ENCODE measurements at regions not wholly inside any gene's neighbourhood (a gene's known extent, or its start where the extent isn't known, plus 50 kb on each side); places are given as distances from the start of the nearest gene placed in this dataset.
"Not testable (repeated sequence)": the region's sequence is repeated elsewhere in the genome, so short reads cannot be mapped to it uniquely, and the experiment has no call there.

DNA sequence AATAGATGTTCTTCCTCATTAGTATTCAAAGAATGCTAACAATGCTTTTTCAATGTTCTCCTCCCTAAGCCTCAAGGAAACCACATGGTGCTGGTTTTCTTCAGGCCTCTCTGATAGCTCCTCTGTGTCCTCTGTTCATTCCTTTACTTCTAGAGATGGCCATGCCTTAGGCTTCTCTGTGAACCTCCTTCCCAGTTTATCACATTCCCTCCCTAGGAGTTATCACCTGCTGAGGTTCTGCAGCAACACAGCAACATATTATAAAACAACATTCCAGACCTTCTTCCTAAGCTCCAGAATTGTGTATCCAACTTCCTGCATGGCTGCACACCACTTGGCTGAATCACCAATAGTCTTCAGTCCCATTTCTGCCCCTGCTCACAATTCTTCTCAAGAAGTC, 325.5 kb downstream of the IRS1 start:
- DNase-seq (ENCODE audit: low spot score), result no peak

DNA sequence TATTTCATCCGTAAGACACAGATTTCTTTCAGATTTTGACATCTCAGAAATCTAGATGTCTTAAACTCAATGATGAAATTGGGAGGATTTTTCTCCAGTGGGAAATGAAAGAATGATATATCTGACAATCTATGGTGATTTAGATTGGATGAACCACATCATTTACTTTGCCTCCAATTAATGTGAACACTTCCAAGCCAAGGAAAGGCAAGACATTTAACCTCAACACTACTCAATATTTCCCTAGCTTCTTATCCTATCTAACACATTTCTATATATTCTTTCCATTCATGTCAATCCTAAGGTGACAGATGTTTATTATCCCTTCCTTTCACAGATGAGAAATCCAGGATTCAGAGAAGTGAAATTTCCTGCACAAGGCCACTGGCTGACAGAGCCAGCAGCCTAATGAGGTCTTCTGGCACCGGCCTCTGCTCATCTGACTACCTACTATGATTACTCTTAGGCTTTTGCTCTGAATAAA, 327.6 kb downstream of the IRS1 start:
- DNase-seq (ENCODE audit: low spot score), result no peak

DNA sequence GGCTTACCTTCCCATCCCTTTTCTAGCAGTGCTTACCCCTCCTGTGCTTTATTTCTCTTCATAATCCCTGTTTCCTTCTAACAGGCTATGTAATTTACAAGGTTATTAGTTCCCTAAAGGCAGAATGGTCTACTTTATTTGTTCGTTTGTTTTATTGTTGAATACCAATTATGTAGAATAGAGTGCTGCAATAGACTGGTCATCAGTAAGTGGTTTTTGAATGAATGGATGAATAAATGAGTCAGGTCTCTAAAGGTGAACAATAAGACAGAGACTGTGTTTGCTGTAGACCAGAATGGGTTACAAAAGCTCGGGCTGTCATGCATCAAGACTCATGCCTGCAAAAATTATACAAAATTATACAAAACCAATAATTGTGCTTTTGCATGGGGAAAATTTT, 332.0 kb downstream of the IRS1 start:
- DNase-seq (ENCODE audit: low spot score), result no peak

DNA sequence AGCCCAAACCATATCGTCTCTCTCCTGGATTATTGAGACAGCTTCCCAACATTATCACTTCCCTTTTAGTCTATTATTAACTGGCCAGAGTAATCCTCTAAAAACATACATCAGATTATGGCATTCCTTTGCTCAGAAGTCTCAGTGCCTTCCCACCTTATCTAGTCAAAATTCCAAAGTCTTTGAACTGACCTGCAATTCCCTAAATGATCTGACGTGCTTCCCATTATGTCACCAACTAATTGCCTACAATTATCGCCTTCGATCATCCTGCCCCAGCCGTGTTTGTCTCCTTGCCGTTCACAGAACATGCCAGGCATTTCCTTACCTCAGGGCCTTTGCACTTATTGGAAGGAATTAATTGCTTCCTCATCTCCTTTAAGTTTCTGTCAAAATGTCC, 332.4 kb downstream of the IRS1 start:
- DNase-seq (ENCODE audit: low spot score), result no peak

DNA sequence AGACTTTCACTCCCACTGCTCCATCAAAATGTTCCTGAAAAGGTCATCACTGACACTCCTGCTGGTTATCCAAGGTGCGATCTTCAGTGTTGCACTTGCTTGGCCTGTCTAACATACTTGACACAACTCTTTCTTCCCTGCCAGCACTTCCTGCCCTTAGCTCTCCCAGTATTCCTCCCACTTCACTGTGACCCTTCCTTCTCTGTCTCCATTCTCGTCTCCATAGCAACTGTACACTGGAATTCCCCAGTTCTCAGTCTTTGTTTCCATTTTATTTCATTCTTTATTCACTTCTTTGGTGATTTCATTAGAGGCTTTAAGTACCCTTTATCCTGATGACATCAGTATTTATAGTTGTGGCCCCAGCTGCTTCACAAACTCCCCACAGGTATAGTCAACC, 333.0 kb downstream of the IRS1 start:
- no peak for DNase-seq (ENCODE audit: low spot score)

DNA sequence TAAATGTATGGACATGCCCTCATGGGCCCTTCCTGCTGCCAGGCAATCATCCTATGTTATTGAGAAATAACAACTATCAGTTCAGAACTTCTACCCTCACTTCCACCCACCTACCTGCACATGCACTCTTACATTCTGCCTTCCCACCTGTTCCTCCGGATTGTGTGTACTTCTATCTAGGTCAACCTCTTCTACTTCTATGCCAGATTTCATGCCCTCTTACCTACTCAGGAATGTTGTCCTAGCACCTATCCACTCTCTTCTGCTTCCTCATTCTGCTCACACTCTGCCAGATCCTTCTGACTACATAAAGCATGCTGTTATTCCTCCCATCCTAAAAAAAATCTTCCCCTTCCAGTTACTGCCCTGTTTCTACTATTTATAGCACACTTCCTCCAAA, 333.5 kb downstream of the IRS1 start:
- no peak for DNase-seq (ENCODE audit: low spot score)

DNA sequence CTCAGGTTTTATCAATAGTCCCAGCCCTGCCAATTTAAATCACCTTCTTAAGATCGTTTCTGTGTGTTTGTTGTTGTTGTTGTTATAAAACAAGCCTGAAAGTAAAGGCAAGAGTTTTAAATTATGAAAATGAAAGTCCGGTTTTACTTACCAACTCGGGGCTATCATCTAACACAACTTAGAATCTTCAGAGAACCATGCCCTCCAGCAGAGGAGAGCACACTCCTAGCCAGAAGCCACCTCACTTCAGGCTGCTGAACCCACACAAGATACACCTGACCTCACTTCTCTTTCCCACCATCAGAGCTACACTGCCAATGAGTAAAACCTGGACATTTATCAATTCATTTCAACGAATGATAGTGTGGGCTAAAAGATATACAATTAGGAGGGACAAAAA, 335.2 kb downstream of the IRS1 start:
- DNase-seq (ENCODE audit: low spot score), result no peak

DNA sequence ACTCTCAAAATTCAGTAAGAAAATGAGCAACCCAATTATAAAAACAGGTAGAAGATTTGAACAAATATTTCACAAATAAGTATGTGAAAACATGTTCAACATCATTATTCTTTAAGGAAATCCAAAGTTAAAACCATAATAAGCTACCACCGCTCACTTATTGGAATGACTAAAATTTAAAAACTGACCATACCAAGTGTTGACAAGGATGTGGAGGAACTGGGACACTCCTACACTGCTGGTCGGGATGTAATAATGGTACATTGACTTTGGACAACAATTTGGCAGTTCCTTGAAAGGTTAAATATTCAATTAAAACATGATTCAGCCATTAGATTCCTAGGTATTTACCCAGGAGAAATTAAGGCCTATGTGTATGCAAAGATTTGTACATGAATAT, 336.5 kb downstream of the IRS1 start:
- DNase-seq (ENCODE audit: low spot score), result no peak

DNA sequence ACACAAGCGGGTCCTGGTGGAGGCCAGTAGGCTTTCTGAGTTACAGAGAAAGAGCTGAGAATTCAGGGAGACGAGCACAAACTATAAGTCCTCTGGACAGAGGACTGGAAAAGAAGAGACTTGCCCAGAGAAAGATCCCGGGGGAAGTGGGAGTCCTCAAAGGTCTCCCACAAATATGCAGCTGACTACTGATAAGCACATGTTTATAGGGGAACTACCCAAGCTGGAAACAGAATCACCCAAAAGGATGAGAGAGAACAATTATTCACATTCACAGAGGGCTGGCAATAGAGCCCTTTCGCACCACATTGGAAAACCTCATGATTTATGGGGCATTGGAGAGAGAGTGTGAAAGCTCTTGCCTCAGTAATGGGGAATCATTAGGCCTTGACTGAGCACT, 337.6 kb downstream of the IRS1 start:
- no peak for DNase-seq (ENCODE audit: low spot score)

DNA sequence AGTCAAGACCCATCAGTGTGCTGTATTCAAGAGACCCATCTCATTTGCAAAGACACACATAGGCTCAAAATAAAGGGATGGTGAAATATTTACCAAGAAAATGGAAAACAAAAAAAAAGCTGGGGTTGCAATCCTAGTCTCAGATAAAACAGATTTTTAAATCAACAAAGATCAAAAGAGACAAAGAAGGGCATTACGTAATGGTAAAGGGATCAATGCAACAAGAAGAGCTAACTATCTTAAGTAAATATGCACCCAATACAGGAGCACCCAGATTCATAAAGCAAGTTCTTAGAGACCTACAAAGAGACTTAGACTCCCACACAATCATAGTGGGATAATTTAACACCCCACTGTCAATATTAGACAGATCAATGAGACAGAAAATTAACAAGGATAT, 343.5 kb downstream of the IRS1 start:
- not testable (repeated sequence) for DNase-seq (ENCODE audit: low spot score)

DNA sequence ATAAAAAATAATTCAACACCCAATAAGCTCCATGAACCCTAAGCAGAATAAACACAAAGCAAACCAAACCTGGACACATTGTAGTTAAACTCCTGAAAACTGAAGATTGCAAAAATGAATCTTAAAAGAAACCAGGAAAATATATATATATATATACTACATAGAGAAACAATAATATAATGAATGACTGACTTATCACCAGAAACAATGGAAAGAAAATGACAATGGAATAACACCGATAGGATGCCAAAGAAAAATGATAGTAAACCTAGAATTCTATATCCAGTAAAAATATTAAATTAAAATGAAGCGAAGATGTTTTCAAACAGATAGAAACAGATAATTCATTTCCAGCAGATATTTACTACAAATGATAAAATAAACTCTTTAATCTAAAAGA, 346.9 kb downstream of the IRS1 start:
- no peak for DNase-seq (ENCODE audit: low spot score)

DNA sequence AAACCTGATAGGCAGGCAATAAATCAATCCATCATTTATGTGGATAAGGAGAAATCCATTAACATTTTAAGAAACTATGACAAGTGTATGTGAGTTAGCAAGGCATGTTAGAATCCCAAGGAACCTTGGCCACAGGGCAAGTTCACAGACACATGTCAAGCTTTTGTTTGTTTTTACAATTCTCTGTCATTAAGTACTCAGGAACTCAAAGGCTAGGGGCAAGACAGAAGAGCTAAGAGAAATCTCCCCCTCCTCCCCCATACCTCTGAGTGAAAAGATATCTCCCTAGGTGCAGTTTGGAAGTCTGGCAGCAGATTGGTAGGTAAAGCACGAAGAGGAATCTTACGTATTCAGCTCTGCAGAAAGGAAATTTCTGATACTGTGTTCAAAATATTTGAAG, 348.1 kb downstream of the IRS1 start:
- no peak for DNase-seq (ENCODE audit: low spot score)

DNA sequence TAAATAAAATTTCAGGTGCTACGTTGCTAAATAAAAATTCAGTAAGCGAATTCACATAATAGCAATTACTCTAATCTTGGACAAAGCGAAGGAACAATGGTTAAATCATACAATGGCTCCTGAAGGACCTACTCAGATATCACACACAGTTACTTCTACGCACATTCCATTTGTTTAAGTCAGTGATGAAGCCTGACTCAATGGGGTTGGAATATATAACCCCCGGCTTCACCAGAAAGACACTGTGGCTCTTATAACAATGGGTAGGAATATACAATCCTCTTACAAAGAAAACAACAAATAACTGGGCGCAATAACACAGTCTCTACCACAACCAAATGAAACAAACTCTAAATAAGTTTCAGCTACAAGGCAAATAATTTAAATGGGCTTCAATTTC, 349.5 kb downstream of the IRS1 start:
- DNase-seq (ENCODE audit: low spot score), result no peak

DNA sequence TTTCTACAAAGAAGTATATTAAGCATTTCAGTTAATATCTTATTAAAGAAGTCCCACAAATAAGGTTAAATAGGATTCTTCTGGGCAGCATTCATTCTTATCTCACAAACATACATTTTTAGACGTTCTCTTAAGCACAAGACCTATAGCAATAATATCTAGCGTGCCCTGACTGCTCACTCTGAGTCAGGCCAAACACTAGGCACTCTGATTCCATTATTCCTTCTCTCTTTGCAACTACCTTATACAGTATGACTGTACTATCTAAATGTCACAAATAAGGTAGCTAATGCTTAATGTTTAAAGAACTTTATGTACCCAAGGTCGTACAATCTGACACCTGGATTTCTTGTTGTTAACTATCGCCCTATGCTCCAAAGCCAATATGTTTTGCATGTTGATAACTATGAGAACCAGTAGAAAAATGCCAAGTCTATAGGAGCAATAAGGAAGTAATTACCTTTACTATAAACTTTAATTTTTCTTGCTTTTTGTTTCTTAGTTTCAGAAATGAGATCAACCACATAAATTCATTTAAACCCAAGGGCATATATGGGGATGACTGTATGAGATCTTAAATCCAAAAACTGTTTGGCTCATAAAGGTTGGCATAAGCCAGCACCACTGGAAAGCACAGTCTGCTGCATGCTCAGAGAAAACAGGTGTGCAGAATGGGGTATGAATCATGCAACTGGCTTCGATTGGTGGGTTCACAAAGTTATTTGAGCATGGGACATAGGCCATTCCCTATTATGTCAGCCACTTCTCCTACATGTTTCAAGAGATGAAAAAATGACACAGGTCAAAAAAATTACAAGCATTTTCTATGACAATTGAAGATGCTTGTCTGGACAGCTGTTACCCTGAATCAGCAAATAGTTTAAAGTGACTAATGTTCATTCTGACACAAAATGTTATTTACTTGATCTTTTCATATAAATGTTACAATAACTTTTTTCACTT, 352.0 kb downstream of the IRS1 start:
- DNase-seq (ENCODE audit: low spot score), result no peak

DNA sequence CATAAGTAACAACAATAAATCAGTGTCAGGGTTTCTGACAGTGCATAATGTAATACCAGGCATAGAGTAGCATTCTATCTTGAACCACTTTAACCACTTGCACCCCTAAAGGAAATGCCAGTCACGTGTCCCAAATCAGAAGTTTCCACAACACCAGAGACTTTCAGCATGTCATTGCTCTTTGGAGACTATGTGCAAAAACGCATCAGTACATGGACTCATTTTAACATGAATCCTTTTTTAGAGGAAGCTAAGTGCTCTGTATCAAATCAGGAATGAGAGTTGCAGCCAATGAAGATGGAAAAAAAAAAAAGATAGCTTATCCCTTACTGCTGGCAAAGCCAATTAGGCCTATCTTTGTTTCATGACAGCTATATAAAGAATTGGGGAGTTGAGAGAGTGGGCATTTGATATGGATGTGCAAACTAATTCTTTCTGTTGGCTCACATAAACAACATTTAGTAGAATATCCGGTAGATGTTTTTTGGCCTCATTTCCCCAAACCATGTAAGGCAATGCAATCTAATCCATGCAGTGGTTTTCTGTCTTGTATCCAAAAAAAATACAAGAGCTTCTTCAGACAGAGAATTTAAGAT, 353.1 kb downstream of the IRS1 start:
- no peak for DNase-seq (ENCODE audit: low spot score)

DNA sequence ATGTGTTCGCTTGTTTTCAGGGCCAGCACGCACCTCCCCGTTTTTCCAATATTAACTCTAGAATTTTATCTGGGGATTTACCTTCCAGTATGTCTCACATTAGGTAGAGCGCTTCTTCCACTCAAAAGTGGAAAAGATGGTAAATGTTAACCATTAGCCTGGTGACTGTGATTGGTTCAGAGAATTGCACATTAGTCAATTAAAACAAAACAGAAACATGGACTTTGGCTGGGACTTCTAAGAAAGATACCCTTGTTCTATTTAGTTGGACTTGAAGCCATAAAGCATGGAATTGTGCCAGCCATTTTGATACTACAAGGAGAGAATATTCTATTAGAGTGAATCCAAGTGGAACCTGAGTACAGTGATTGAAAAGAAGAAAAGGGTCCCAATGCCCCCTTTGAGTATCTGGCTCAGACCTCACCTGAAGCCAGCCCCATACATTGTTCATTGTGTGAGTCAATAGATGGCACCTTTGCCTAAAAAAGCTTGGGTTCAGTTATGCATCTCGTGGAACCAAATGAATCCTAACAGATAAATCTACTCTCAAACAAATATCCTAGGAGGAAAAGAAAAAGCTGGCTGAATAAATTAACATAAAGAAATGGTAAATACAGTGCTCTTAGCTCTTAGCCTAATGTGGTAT, 354.3 kb downstream of the IRS1 start:
- DNase-seq (ENCODE audit: low spot score), result no peak

DNA sequence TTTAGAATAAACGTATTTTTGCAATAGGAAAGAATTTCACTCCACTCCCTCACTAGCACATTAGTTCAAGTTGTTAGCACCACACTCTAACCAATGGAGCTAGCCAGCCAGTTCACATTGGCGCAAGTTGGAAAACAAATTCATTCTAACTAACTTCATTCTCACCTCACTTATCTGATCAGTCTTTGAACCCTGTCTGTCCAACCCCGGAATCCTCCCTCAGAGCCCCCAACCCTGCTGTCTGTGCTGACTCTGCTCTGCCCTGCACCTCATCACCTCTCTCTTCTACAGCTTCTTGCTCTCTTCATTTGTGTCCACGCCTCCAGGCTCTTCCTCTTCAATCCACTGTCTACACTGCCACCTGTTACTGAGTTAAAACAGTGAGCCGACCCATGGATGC, 356.5 kb downstream of the IRS1 start:
- DNase-seq (ENCODE audit: low spot score), result no peak

DNA sequence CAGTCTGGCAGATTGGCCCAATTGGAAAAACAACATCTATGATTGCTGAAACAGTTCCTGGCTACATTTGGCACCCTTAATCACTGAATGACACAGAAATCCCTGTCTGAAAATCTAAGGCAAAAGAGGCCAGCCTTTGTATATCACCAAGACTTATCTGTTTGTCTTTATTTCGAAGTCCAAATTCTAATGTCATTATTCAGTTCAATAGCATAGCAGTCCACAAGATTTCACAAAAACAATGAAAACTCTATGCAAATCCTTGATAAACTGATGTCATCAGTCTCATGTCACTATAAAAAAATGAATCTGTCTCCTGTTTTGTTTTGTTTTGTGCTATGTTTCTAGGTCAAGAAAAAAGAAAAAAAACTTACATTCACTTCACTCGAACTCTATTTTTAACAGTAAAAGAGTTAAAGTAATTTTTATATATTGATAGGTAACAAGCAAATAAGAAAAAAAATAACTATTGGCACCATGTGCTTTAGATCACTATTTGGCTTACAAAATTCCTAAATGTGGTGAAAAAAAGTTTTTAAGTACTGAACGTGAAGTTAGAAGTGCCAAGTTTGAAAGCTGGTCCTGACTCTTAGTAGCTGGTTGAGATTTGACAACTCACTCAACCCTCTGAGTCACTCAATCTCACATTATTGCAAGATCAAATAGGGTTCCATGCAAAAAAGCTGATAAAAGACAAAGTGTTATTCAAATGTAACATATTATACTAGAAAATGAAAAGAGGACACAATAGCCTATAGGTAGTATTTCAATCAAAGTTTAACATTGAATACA, 359.3 kb downstream of the IRS1 start:
- DNase-seq (ENCODE audit: low spot score), result no peak

DNA sequence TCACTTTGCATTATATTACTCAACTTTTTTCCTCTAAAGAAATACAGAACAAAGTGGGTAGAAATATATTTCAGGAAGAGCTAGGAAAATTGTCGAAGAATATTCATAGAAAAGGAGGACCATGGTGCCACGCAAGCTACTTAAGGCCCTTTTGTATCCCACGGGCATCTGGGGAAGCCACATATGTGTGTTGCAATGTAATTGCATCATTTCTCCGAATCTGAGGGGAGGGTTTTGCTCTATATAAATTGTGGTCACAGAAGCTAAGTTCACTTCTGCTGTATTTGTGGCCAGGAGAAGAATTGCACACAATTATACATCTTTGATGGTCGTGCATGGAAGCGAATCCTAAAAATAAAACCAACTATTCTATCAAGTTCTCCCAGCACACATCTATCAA, 360.3 kb downstream of the IRS1 start:
- no peak for DNase-seq (ENCODE audit: low spot score)

DNA sequence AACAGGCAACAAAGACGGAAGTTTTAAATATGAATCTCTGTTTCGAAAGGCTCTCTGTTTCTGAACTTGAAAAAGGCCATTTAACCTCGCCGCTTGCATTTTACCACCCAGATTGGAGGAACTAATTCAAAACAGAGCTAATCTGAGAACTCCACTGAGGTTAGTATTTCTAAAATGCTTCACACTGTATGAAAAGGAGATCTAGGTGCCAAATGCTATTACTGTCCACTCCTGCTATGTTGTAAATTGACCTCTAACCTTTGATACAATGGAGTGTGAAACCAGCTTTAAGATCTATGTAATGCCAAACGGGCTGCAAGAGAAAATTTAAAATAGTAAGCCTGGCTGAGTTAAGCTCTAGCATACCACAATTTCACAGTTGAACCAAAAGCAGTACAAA, 364.5 kb downstream of the IRS1 start:
- DNase-seq (ENCODE audit: low spot score), result no peak

DNA sequence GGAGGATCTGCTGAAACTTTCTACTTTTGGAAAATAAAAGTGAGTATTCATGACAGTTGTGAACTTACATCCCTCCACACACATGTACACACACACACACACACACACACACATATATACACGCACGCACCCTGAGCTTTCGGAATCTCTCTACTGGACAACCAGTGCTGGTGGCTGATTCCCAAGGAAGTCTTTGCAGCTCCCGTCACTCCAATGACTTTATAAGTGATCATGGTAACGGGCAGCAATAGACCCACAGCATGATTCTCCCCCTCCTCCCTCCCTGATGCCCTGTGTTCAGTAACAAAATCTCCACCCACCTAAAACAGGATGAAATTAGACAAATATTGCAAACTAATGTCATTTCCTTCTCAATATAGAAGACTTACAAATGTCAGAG, 364.9 kb downstream of the IRS1 start:
- no peak for DNase-seq (ENCODE audit: low spot score)

DNA sequence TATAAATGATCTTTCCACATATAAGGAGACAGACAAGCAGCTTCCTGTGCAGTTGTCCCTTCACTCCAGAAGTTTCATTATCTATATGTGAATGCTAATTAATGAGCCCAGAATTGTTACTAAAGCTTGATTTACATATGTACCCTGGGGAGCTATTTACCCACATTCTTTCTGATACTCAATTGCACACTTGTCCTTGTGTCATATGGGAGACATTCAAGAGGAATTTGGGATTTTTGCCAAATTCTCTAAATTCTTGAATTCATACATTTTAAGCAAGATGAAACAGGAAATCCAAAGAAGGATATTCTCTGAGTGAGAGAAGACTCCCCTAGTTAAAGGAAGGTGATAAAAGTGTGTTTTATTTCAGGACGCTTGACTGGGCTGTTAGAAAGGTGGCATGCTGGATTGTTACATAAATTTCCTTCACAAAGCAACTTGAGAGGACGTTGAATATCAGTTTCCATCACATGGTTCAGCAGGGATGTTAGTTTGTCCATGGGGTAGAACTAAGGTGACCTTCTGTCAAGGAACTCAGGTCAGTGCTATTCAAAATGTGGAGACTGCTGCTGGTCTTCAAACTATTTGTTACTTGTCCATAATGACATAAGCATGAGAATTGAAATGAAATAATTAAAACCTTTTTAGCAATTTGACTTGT, 368.2 kb downstream of the IRS1 start:
- DNase-seq (ENCODE audit: low spot score), result no peak

All from ecto neural progenitor cell (in vitro differentiated cells).